ENCODE measurements at regions not wholly inside any gene's neighbourhood (a gene's known extent, or its start where the extent isn't known, plus 50 kb on each side); places are given as distances from the start of the nearest gene placed in this dataset.

GRCh38 chr6:14748679-14749078, 497.2 kb upstream of the JARID2 start:
- no peak for DNase-seq

DNA sequence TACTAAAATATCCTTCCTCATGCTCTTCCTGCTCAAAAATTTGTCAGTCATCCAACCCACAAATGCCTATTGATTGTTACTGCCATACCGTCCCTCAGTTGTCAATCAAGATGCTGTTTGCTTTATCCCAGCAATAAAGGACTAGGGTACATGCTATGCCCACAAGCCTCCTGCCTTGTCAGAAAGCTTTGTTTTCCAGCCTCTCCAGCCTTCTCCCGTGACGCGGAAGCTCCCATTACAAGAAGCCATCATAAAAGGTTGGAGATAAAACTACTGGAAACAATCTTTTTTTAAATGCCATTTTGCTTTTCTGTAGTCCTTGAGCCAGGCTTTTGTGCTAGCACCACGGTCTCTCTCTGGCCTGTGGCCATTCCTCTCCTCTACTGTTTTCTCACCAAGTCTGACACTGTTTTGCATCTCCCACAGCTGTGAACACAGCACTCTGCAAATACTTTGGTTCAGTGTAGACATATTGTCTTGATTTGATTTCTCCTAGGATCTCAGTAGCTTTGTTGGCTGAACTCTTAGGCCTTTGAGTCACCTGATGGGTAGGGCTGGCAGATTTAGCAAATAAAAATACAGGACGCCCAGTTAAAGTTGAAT, 495.7 kb upstream of the JARID2 start:
- no peak for DNase-seq

GRCh38 chr6:14751645-14752175, 494.2 kb upstream of the JARID2 start:
- no peak for DNase-seq

DNA sequence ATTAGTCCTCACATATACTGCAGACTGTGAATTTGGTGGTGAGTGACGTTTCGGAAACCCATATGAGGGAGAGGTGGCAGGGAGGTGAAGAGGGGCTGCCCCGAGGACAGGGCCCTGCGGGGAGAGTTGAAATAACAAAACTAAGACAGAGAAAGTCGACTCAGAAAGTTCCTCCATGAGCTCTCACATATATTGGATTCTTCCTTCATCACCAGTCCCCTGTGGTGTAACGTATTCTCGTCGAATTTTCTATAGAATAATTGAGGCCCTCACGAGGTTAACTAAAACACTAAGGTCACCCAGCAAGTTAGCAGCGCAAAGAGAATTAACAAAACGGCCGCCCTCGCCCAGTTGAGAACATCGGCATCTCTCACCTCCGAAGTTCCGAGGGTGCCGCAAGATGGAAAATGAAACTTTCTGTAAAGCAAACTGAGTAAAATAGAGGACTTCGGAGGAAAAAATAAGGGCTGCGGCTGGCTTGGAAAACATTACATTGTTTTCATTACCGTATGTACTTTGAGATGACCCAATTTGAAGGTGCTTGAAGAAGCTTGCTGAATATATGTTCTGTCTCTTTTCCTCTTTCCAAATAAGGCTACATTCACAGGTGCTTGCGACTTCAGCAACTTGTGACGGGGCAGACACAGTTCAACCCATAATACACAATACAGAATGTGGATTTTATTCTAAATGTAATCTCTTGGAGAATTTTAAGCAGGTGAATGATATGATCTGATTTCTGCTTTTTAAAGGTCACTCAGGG, 490.9 kb upstream of the JARID2 start:
- no peak for DNase-seq

GRCh38 chr6:14756340-14756739, 489.5 kb upstream of the JARID2 start:
- no peak for DNase-seq

DNA sequence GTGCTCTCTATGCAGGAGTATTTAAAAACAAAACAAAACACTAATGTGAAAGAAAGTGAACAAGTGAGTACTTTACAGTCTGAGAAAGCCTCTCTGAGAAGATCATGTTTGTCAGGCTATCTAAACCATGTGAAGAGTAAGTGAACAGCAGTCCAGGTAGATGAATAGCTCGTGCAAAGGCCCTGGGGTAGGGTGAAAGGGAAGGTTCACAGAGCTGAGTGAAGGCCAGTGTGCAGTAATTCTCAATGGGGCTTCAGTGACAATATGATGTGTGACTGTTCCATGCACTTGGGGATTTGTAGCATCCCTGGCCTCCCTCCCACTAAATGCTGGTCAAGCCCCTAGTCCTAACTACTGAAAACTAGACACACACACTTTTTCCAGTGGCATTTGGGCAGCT, 488.9 kb upstream of the JARID2 start:
- DNase-seq: no peak

- no peak for DNase-seq
These were observed 488.5 kb upstream of the JARID2 start for GRCh38 chr6:14757418-14757817.

GRCh38 chr6:14758421-14759081, 487.3 kb upstream of the JARID2 start:
- no peak for DNase-seq

- DNase-seq: no peak
These were observed 485.7 kb upstream of the JARID2 start for GRCh38 chr6:14759976-14760672.

DNA sequence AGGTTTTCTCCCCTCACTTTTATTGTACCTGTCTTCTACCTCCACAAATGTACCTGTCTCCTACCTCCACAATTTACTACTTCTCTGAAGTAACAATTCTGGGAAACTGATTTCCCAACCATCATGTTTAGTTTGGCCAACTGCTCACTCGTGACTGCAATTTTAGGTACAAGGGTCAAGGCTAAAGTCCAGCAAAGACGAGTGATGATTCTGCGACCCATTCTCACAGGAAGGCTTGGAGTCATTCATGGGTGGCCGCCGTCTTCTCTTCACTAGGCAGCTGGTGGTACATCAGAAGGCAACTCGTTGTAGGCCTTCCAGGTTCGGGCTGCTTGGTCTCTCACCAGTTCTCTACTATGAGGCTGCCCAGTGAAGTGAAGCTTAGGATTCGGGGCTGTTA, 483.8 kb upstream of the JARID2 start:
- DNase-seq: no peak

DNA sequence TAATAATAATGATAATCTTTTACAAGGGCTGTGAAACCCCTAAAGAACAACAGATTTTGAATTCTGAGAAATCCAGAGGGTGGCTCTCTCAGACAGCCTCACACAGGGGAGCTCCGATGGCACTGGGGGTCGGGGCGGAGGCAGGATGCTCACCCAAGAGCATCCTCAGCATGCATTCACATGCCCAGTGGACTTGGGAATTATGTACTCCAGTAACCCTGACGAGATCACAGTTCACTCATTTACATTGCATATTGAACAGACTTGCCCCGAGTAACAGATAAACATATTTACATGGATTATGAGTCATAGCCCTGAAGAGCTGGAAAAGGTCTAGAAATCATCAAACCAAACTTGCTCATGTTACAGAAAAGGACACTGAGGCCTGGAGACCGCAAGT, 482.7 kb upstream of the JARID2 start:
- no peak for DNase-seq

DNA sequence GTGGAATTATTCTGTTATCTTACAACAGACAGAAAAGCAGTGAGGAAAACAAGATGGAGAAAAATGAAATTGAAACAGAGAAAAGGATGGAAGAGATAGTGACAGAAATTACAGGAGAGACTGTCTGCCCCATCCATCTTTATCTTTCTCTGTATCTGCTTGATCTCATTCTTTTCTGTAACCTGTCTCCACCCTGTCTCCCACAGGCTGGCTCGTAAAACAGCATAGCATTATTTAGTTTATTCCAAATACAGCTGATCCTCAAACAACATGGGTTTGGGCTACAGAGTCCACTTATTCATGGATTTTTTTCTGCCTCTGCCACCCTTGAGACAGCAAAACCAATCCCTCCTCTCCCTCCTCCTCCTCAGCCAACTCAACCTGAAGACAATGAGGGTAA, 482.3 kb upstream of the JARID2 start:
- no peak for DNase-seq

GRCh38 chr6:14765106-14765505, 480.8 kb upstream of the JARID2 start:
- DNase-seq: no peak

GRCh38 chr6:14765721-14766390, 480.0 kb upstream of the JARID2 start:
- no peak for DNase-seq

- no peak for DNase-seq
These were observed 479.4 kb upstream of the JARID2 start for GRCh38 chr6:14766391-14766994.

GRCh38 chr6:14767226-14767625, 478.6 kb upstream of the JARID2 start:
- no peak for DNase-seq

DNA sequence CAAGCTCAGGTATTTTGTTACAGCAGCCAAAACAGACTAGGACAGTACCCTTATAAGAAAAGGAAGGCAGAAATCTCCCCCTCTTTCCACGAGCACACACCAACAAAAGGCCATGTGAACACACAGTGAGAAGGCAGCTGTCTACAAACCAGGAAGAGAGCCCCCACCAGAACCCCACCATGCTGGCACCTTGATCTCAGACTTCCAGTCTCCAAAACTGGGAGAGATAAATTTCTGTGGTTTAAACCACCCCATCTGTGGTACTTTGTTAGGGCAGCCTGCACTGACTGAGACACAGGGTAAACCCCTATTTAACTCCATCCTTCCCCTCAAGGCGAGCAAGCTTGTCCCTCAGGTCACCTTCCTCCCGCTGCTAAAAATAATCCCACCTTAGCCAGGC, 475.8 kb upstream of the JARID2 start:
- no peak for DNase-seq

DNA sequence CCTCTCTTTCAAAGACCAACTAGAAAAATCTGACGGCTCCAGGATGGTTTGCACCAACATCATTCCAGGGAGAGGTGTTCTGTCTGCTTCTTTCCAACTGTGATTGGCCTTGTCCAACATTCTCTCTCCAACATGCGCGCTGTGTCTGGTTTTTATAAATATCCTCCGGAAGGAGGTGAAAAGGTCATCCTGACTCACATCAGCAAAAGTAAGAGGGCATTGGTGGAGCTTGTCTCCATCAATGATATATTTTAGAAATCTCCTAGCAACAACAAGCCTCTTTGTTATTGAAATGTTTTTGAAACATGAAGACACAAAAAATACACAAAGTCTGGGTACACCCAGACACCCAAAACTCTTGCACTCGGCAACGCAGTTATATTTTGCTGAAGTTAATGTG, 475.3 kb upstream of the JARID2 start:
- no peak for DNase-seq

DNA sequence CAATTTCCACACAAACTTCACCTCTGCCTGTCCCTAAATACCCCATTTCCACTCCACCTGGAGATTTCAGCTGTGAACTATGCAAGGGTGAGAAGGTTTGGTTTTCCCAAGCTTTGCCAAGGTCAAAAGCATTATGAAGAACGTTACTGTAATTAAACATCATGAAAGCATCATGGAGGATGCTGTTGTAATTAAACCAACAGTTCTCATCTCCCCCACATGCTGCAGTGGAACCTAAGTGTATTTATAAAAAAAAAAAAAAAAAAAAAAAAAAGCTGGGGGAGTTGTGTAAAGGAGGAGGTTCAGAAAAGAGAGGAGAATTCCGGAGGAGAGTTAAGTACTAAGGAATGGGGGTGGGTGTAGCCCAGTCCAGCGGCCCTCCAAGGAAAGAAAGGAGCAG, 474.9 kb upstream of the JARID2 start:
- DNase-seq: no peak

- DNase-seq: no peak
These were observed 473.7 kb upstream of the JARID2 start for GRCh38 chr6:14772188-14772587.

DNA sequence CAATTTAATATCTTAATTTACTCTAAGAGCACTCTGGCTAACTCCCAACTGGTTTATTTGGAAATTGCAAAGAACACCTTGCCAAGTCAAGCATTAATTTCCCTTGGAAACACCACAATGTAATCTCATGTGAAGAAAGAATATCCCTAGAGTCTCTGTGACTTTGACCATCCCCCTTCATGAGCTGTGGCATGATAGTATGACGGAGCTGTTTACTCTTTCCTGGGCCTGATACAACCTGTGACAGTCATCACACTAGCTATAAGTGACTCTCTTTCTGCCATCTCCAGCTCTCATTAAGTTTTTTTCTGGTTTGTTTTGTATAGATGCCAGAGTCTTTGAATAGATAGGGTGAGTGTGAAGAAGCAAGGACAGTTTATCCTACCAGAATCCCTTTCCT, 470.3 kb upstream of the JARID2 start:
- DNase-seq: no peak

GRCh38 chr6:14776307-14776706, 469.6 kb upstream of the JARID2 start:
- no peak for DNase-seq

Data from KG1 (cell line).